Natural killer cell (primary cell): ENCODE measurements at regions not wholly inside any gene's neighbourhood (a gene's known extent, or its start where the extent isn't known, plus 50 kb on each side); places are given as distances from the start of the nearest gene placed in this dataset.

Experiments
- ATAC-seq, 3 donors: fragments of 150-1000 bp in 2 of 3; fragments of 200-7000 bp in 1 of 3; cut with Tn5 transposase; 1 replicate in 1 of 3; 2 replicates in 2 of 3; pipeline ENCODE4 v1.10.0; 2021; ENCODE audit warnings: mild to moderate bottlenecking in 2 of 3, moderate library complexity in 2 of 3
- DNase-seq, 2 donors: peaks; one replicate each; pipeline versions ENCODE4 v3.0.0 to v3.0.0-alpha.2; 2013 to 2021; ENCODE audit warnings: mixed read lengths in 1 of 2
- H3K27ac ChIP-seq: one replicate; pipeline ENCODE4 v1.5.1; 2013; ENCODE audit warnings: mild to moderate bottlenecking, low read length
- H3K27me3 ChIP-seq: one replicate; pipeline ENCODE4 v1.6.1; 2013; ENCODE audit warnings: low read length; ENCODE audit not compliant: control insufficient read depth, insufficient read depth
- H3K36me3 ChIP-seq: one replicate; pipeline ENCODE4 v1.6.1; 2013; ENCODE audit warnings: low read length; ENCODE audit not compliant: control insufficient read depth, insufficient read depth
- H3K4me1 ChIP-seq: one replicate; pipeline ENCODE4 v1.6.1; 2013; ENCODE audit warnings: low read length; ENCODE audit not compliant: control insufficient read depth, insufficient read depth
- H3K4me3 ChIP-seq: one replicate; pipeline ENCODE4 v1.5.1; 2013; ENCODE audit warnings: low read length
- H3K9me3 ChIP-seq: one replicate; pipeline ENCODE4 v1.6.1; 2013; ENCODE audit warnings: low read length; ENCODE audit not compliant: control insufficient read depth, insufficient read depth
- H3K27ac Mint-ChIP-seq, 2 donors: one replicate each; pipeline ENCODE4 v1.8.0; 2022; ENCODE audit warnings: mild to moderate bottlenecking in 2 of 2, mixed read lengths in 2 of 2, moderate library complexity in 1 of 2
- H3K27me3 Mint-ChIP-seq, 2 donors: one replicate each; pipeline ENCODE4 v1.8.0; 2022; ENCODE audit warnings: low read depth in 2 of 2, mixed read lengths in 2 of 2
- H3K36me3 Mint-ChIP-seq: one replicate; pipeline ENCODE4 v1.8.0; 2022; ENCODE audit warnings: mixed read lengths
- H3K4me1 Mint-ChIP-seq, 2 donors: one replicate each; pipeline ENCODE4 v1.8.0; 2022; ENCODE audit warnings: mixed read lengths in 2 of 2
- H3K4me3 Mint-ChIP-seq: one replicate; pipeline ENCODE4 v1.8.0; 2022; ENCODE audit warnings: mild to moderate bottlenecking, moderate library complexity, mixed read lengths
- H3K9me3 Mint-ChIP-seq, 2 donors: one replicate each; pipeline ENCODE4 v1.8.0; 2022; ENCODE audit warnings: mixed read lengths in 2 of 2
- CTCF ChIP-seq: fragments of 200-600 bp; IDR thresholded peaks from one replicate; pipeline ENCODE4 v1.8.0; 2022; ENCODE audit warnings: antibody characterized with exemption
- WGBS: methylation state at CpG from one replicate; pipeline ENCODE4 v1.1.7; 2013; ENCODE audit warnings: missing lambda C conversion rate; ENCODE audit not compliant: insufficient coverage; 5-methylcytosine and 5-hydroxymethylcytosine counted together
- intact Hi-C: fragments of 100-400 bp; cut with micrococcal nuclease; formaldehyde crosslinking; loops from one replicate; pipeline ENCODE4 v1.14.2; 2022

- ATAC-seq = no peak
- no peak for DNase-seq
- intact Hi-C loops = no loop called here
- no peak overlapping the region for H3K4me3 Mint-ChIP-seq
- no peak overlapping the region for H3K27ac Mint-ChIP-seq
- H3K9me3 Mint-ChIP-seq = no peaks in the 10 kb centered on the region
- H3K36me3 ChIP-seq = no peaks in the 10 kb centered on the region
- H3K27ac ChIP-seq = no peak overlapping the region
- no peaks in the 10 kb centered on the region for H3K36me3 Mint-ChIP-seq
- H3K4me3 ChIP-seq = no peak overlapping the region
- H3K9me3 ChIP-seq = no peaks in the 10 kb centered on the region
- H3K27me3 Mint-ChIP-seq = no peaks in the 10 kb centered on the region
- 90% methylated on average over 10 of the region's 10 CpGs for WGBS
- peaks cover 14 to 16% of the 10 kb centered on the region in 2 donors for H3K4me1 Mint-ChIP-seq
- H3K4me1 ChIP-seq = peaks cover 14% of the 10 kb centered on the region
- H3K27me3 ChIP-seq = no peaks in the 10 kb centered on the region
- no peak for TF ChIP-seq CTCF
These were observed 99.0 kb upstream of the ZMIZ1 start for GRCh38 chr10:78969719-78970118.

GRCh38 chr10:78970261-78970660 is 98.5 kb upstream of the ZMIZ1 start:
- Mint-ChIP-seq H3K4me1 (peaks cover 16 to 20% of the 10 kb centered on the region in 2 donors), H3K27me3 (no peaks in the 10 kb centered on the region), H3K4me3 (no peak overlapping the region), H3K27ac (no peak overlapping the region), H3K9me3 (no peaks in the 10 kb centered on the region), H3K36me3 (no peaks in the 10 kb centered on the region)
- no peaks in the 10 kb centered on the region for H3K36me3 ChIP-seq
- no peak for TF ChIP-seq CTCF
- H3K4me1 ChIP-seq = peaks cover 17% of the 10 kb centered on the region
- no peak overlapping the region for H3K27ac ChIP-seq
- 89% methylated on average over 10 of the region's 10 CpGs for WGBS
- intact Hi-C loops = no loop called here
- no peaks in the 10 kb centered on the region for H3K9me3 ChIP-seq
- H3K4me3 ChIP-seq = no peak overlapping the region
- ATAC-seq (no peak), DNase-seq (no peak)
- H3K27me3 ChIP-seq = no peaks in the 10 kb centered on the region

- no peaks in the 10 kb centered on the region for H3K36me3 ChIP-seq
- H3K27me3 Mint-ChIP-seq = no peaks in the 10 kb centered on the region
- H3K9me3 ChIP-seq = no peaks in the 10 kb centered on the region
- no peaks in the 10 kb centered on the region for H3K9me3 Mint-ChIP-seq
- peaks cover 17% of the 10 kb centered on the region for H3K4me1 ChIP-seq
- intact Hi-C loops = no loop called here
- ATAC-seq (no peak), DNase-seq (no peak)
- no peak overlapping the region for H3K4me3 ChIP-seq
- no peak overlapping the region for H3K27ac Mint-ChIP-seq
- H3K27me3 ChIP-seq = no peaks in the 10 kb centered on the region
- H3K27ac ChIP-seq = no peak overlapping the region
- TF ChIP-seq CTCF = no peak
- H3K4me3 Mint-ChIP-seq = no peak overlapping the region
- H3K36me3 Mint-ChIP-seq = no peaks in the 10 kb centered on the region
- 74% methylated on average over 4 of the region's 5 CpGs for WGBS
- H3K4me1 Mint-ChIP-seq = peaks cover 16 to 20% of the 10 kb centered on the region in 2 donors
These were observed 97.6 kb upstream of the ZMIZ1 start for GRCh38 chr10:78971094-78971682.
